G401 (cell line): ENCODE measurements at regions not wholly inside any gene's neighbourhood (a gene's known extent, or its start where the extent isn't known, plus 50 kb on each side); places are given as distances from the start of the nearest gene placed in this dataset.
"Not testable (repeated sequence)": the region's sequence is repeated elsewhere in the genome, so short reads cannot be mapped to it uniquely, and the experiment has no call there.

Experiments used
- DNase-seq: peaks from one replicate; pipeline ENCODE4 v3.0.0-alpha.2; 2015; ENCODE audit warnings: low spot score
- in situ Hi-C: cut with HindIII; loops from 2 replicates; pipeline ENCODE4 v1.10.0; 2016; ENCODE audit warnings: low sequenced_read_pairs, mixed read lengths

- no peak for DNase-seq
- in situ Hi-C loops = no loop called here
Measured at GRCh38 chr4:59393780-59394179, 1806.3 kb upstream of the ADGRL3 start.

- DNase-seq = no peak
- in situ Hi-C loops = no loop called here
Measured at GRCh38 chr4:59400334-59400733, 1799.8 kb upstream of the ADGRL3 start.

- in situ Hi-C loops = no loop called here
- no peak for DNase-seq
Measured at GRCh38 chr4:59409647-59410046, 1790.5 kb upstream of the ADGRL3 start.

GRCh38 chr4:59412739-59413138 lies 1787.4 kb upstream of the ADGRL3 start:
- in situ Hi-C loops = no loop called here

GRCh38 chr4:59455751-59456150 lies 1744.4 kb upstream of the ADGRL3 start:
- in situ Hi-C loops = no loop called here
- DNase-seq = no peak

More at GRCh38 chr4:59412739-59413138, 1787.4 kb upstream of the ADGRL3 start:
- DNase-seq = no peak

GRCh38 chr4:59457576-59457975 lies 1742.5 kb upstream of the ADGRL3 start:
- no peak for DNase-seq
- in situ Hi-C loops = no loop called here

GRCh38 chr4:59484944-59485343 lies 1715.2 kb upstream of the ADGRL3 start:
- in situ Hi-C loops = no loop called here

GRCh38 chr4:59500103-59500502 lies 1700.0 kb upstream of the ADGRL3 start:
- no peak for DNase-seq
- in situ Hi-C loops = no loop called here

More at GRCh38 chr4:59484944-59485343, 1715.2 kb upstream of the ADGRL3 start:
- DNase-seq = no peak

- DNase-seq = no peak
- in situ Hi-C loops = no loop called here
Measured at GRCh38 chr4:59503731-59504130, 1696.4 kb upstream of the ADGRL3 start.

- in situ Hi-C loops, DNase-seq: not testable (repeated sequence)
Measured at GRCh38 chr4:59511809-59512208, 1688.3 kb upstream of the ADGRL3 start.

GRCh38 chr4:59517007-59517406 lies 1683.1 kb upstream of the ADGRL3 start:
- in situ Hi-C loops = no loop called here
- DNase-seq = no peak

GRCh38 chr4:59518005-59518823 lies 1681.9 kb upstream of the ADGRL3 start:
- no peak for DNase-seq
- in situ Hi-C loops = no loop called here

GRCh38 chr4:59525885-59526284 lies 1674.2 kb upstream of the ADGRL3 start:
- in situ Hi-C loops = no loop called here
- DNase-seq = no peak

- in situ Hi-C loops = no loop called here
- DNase-seq = no peak
Measured at GRCh38 chr4:59535541-59535940, 1664.6 kb upstream of the ADGRL3 start.

- no peak for DNase-seq
- in situ Hi-C loops = no loop called here
Measured at GRCh38 chr4:59536428-59536827, 1663.7 kb upstream of the ADGRL3 start.

- in situ Hi-C loops = no loop called here
- DNase-seq = no peak
Measured at GRCh38 chr4:59537246-59537886, 1662.8 kb upstream of the ADGRL3 start.

- in situ Hi-C loops = no loop called here
- DNase-seq = no peak
Measured at GRCh38 chr4:59539401-59539800, 1660.7 kb upstream of the ADGRL3 start.

GRCh38 chr4:59540311-59540710 lies 1659.8 kb upstream of the ADGRL3 start:
- no peak for DNase-seq
- in situ Hi-C loops = no loop called here

- in situ Hi-C loops = no loop called here
- no peak for DNase-seq
Measured at GRCh38 chr4:59553063-59553720, 1646.9 kb upstream of the ADGRL3 start.

- no peak for DNase-seq
- in situ Hi-C loops = no loop called here
Measured at GRCh38 chr4:59553721-59554091, 1646.4 kb upstream of the ADGRL3 start.
